Islet of Langerhans (tissue), 1 donor: ENCODE measurements at regions not wholly inside any gene's neighbourhood (a gene's known extent, or its start where the extent isn't known, plus 50 kb on each side); places are given as distances from the start of the nearest gene placed in this dataset.
A peak's percentile ranks its signal among the peaks of the same experiment; 100 is the strongest.

Source experiments
- FAIRE-seq: peaks from one replicate; lab custom pipeline; 2011; peaks lifted over from hg19 to GRCh38; lab: Jason Lieb, UNC

DNA sequence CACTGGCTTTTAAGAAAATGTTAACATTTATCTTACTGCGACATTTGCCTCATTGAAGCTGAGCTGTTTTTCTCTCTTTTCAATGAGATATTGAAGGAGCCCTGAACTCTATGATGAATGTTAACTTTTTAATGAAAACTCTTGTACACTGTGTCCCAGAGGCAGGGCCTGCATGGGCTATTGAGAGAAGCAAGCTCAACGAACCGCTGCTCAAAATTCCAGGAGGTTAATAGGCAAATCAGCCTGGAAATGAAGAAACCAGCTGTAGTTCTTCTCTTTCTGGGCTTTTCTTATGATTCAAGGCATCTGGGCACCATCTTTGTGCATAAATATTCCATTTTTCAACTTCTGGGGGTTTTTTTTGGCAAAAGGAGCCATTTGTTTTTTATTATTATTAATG, 168.4 kb upstream of the NPVF start:
- no peak for FAIRE-seq

DNA sequence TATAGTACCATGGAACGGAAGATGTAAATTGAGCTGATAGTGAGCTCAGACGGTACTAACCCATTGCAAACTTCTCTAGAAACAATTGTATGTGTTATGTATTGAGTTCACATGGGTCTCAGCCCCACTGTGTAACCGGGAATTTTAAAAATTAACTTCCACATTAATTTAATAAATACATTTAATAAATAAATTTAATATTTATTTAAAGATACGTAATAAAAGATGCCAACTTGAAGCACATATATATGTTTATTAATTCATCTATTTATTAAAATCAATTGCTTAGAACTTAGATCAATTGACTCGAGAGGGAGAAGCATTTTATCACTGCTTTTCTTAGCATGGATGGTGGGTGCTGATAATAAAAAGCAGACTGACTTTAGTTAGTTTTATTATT, 170.1 kb upstream of the NPVF start:
- no peak for FAIRE-seq

DNA sequence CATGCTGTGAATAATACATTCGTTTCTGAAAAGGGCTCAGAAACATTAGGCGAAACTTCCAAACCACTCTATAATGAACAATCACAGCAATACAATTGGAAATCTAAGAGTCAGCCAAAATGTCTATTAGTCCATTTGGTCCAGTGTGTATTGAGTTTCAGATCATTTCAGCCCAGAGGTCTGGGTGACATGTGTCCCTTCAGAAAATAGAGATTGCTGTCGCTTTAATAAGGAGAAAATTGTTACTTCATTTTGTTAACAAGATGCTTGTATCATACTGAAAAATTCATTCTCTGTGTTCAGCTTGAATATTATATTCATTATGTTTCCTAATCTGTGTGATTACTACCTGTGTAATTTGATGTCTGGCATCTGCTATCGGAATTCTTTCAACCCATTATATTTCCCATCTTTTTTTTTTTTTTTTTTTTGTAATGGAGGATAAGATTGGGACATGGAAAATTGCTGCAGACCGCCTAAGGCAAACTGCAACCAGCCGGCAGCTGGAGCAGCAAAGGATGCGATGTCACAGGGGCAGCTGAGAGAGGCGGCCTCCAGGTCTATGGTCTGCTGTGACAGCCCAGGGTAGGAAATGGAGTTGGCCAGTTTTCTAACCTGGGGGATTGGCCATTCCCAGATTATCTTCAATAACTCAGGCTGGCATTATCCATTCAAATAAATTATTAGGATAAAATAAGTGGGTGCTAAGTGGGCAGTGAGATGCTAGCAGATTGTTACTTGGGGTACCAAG, 170.9 kb upstream of the NPVF start:
- no peak for FAIRE-seq

DNA sequence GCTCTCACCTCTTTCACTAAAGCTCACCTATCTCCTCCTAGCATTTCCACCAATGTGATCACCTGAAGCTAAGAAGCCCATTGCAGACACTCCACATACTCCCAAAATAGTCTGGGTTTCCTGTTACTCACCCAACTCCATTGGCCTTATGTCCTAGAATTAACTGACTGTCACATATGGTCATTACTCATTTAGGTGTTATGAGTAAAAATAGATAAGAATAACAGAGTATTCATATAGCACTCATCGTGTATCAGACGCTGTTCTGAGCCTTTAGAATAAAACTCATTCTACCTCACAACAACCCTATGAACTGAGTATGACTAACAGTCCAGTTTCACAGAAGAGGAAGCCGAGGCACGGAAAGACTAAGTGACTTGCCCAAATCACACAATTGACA, 174.2 kb upstream of the NPVF start:
- no peak for FAIRE-seq

DNA sequence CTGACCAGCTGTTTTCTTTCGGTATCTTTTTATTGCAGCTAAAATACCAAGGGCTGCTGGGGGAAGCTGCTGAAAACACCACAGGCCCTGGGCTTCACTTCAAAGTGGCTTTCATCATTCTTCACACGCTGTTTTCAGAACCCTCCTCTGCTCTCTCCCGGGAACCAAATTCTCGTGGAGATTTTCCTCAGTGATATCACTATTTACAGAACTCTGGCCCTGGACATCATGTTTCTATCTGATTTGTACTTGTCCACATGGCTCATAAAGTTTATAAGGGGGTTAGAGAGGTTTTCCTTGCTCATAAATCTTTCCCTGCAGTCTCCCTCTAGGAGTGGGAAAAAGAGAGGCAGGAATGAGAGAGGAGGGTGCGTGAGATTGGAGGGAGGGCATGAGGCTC, 177.4 kb upstream of the NPVF start:
- no peak for FAIRE-seq

DNA sequence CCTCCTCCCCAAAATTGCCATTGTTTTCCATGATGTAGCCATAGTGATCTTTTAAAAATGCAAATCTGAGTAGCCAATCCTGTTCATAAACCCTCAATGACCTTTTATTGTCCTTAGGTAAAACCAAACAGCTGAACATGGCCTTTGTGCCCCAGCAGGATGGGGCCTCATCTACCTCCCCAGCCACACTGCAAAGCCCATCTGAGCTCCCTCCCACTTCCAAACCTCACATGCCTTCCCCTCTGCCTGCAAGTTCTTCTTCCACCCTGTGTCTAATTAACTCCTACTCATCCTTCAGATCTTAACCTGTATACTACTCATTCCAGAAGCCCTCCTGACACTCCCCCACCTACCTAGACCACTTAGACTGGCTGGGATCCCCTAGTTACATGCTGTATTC, 178.8 kb upstream of the NPVF start:
- no peak for FAIRE-seq

DNA sequence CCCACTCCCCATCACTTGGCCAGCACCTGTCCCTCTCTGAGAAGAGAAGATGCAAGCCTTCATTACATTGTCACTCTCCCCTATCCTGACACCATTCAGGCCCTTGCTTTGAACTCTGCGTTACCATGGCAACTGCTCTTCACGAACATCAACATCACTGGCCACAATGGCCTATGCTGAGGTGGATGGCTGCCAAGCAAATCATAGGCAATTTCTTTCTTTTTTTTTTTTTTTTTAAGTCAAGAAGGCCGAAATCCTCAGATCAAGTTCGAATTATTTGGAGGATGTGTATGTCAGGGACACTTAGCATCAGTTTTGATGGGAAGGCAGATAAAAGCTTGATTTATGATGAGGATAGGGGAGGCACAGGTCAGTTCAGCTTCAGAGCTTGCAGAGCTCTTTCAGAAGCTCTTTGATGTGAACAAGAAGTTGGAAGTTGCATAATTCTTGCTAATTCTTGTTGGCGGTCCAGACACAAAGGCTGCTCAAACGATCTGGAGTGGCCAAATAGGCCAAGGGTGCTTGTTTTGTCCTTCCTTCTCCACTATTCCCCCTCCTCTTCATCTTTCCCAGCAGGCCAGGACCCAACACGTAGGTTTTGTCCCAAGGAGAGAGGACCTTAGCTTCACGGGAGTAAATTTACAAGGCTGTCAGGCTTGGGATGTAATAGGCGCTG, 179.9 kb upstream of the NPVF start:
- FAIRE-seq, result no peak

DNA sequence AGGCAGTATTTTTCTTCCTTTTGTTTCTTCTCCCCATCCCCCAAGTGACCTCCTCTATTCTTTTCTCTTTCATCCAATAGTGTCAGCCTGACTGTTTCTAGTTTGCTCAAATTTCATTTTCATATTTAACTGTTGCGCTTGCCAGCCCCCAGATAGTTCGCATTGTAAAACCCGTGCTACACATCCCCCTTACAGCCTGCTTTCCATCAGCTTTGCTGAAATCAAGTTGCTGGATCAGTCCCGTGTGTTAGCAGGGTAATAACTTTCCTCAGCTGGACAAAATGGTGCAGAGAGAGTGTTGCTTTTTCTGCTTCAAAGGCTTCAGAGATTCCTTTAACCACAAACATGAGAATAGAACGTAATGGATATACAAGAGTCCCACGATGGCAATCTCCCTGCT, 180.6 kb upstream of the NPVF start:
- FAIRE-seq, result no peak

DNA sequence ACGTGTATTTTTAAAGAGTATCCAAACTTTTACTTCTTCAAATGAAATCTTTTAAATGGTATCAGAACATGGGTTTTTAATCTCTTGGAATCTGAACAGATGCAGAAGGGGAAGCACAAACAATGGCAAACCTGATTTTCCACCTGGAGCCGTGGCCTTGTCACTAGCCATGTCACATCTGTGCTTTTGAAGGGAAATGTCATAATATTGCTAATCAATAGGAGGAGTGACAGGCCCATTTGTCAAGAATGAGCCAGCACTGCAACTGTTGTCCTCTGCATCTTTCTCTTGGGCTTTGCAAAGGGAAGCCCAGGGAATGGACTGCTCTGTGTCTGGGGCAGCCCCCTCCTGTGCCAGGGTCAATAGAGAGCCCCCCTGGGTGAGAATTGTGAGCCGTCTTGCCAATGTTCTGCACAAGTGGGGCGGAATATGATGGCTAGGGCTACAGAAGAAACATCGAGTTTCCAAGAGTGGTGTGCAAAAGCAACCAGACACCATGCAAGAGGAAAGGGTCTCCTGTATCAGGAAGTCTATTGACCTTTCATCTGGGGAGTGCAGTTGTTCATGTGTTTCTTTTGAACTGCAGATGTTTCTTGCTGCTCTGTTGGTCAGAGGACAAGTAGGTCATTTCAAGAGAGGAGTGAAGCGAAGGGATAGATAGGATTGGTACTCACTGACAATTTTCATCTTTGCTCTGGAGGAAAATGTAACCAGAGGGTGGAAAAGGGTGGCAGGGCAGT, 181.8 kb upstream of the NPVF start:
- FAIRE-seq, result no peak

DNA sequence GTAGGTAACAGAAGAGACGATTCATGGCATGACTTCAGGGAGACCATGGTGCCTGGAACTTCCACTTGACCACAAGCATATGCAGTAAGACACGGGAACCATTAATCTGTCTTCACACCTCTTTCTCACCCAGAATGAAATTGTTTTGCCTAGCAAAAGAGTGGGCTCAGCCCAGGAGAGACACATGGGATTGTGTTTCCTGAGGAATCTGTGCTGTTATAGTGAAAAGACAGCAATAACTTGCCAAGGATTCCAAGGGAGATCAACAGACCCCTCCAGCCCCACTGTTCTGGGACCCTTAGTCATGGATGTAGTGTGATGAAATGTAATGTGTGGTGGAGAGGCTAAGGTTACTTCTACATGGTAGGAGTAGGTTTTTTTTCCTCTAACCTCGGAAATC, 192.5 kb upstream of the NPVF start:
- FAIRE-seq, result no peak

DNA sequence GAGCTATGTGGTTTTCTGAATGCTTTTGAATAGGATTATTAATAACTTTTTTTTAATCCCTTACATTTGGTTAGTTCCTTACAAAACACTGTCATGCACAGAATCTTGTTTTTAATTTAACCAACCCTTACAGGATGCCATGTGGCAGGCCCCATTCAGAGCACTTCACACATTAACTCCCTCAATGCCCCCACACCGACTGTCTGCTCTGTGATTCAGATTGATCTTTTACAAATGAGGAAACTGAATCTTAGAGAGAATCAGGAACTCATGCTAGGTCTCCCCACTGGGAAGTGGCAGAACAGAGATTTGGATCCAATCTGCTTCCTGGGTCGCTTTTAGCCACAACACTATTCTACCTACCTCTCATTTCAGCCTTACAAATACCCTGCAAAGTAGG, 195.8 kb upstream of the NPVF start:
- FAIRE-seq, result no peak

DNA sequence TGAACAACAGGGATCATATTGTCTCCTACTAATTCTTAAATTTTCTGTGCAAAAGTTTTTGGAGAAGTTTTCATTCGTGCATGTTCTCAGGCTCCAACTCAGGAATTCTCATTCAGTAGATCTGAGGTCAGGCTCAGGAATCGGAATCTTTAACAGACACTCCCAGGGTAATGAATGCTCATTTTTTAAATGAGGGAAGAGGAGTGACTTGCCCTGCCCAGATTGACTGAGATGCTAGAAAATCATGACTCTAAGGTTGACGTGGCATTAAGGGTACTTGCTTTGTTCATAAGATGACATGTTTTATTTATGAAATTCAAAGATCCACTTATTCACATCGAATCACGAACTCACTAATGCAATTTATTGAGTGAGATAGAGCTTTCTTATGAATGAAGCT, 196.6 kb upstream of the NPVF start:
- FAIRE-seq, result no peak

DNA sequence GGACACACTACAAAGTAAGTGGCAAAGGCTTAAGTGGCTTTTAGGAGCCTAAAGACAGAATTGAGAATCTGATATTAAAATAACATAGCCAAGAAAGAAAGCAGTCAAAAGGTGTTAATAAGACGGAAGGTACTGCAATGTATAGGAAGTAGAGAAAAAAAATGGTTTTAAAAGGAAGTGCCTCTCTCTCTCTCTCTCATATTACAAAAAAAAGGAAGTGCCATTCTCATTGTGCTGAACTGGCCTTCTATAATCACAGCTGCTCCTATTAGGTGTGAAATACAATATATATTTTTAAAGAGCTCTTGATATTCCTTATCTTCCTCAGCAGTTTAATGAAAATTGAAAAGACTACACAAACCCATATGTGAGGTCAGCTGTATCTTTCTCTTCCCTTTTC, 199.4 kb upstream of the NPVF start:
- FAIRE-seq, result no peak

DNA sequence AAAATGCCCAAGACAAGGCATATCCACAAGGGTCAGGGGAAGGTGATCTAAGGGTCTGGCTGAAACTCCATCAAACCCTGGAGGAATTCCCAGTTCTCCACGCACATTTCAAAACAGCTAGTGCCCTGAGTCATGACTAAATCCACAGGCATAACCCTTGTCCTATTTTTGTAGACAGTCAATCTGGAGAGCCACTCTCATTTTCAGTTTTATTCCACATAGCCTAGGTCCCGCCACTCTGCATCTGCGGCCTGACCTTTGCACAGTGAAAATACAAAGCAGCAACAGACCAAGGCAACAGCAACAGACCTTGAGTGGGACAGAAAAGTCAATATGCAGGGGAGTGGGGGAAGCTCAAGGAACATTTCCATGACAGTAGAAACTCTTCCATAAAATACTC, 201.4 kb upstream of the NPVF start:
- no peak for FAIRE-seq

DNA sequence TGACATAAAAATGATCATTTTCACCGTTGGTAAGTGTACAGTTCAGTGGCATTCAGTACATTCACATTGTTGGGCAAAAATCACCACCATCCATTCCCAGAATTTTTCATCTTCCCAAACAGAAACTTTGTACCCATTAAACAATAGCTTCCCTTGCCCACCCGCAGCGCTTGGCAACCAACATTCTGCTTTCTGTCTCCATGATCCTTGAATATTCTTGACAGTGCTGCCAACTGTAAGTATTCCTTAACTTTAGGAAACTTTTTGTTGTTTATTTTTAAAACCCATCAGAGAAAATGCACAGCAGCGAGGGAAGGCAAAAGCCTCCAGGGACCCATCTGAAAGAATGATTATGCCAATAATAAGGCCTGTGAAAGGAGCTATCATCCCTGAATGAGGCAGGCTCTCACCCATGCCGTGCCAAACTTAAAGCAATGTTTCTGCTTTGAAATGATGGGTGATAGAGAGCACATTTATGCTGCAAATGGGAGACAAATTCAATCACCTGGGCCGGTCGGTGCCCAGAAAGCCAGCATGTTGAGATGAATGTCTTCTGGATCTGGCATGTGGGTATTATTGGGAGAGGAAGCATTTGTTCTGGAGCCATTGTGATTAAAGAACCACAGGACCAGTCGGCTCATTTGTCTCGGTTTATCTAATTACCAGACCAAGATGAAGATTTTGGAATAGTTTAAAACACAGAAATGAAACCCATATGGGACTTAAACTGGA, 202.1 kb upstream of the NPVF start:
- FAIRE-seq, result no peak

DNA sequence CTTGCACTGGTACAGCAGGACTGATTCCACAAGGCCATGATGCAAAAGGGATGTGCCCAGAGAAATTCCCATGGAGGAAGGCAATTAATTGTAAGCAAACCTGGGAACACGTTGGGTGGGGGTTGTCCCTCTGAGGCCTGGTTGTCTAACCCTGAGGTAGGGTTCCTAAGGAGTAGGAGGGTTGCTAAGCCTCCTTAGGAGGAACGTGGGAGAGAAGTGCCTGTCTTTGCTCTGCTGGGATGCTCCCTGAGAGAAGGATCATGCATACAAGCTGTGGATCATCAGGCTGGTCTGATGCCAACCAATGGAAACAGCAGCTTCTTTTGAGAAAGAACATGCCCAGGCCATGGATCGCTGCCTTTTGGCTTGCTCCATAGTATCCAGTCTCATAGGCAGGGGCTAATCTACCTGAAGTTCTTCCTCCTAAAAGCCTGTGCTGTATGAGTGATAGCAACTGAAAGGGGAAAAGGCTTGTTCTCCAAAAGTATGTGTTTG, 203.7 kb upstream of the NPVF start:
- FAIRE-seq, result no peak

DNA sequence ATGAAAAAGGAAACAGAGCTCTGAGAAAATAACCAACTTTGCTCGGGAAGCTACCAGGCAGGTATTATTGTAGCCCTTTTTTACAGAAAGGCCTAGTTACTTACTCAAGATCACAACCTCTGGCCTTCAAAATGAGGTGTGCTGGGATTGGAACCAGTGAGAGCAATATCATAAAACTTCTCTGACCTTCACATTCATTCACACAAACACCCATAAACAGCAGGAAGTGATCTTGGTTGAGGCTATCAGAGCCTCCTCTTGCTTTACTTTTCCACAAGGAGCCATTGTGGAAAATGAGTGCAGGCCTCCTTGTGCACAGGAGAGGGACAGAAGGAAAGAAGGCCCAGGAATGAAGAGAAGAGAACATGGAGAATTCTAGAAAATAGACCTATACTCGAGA, 204.5 kb upstream of the NPVF start:
- FAIRE-seq, result no peak

DNA sequence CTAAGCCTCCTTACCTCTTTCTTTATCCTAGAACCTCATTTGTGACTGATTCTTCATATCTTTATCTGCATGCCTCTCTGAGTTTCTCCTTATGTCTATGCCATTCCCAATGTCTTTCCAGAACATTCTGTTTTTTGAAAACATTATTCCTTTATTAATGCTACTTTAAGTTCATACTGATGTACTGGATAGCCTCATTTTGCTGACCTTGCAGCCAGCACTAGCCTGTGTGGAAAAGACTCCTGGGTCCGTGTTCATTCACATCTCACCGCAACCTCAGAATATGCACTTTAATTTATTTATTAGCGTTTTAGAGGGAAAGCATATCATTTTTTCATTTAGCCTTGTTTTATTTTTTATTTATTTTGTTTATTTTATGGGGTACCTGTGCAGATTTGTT, 208.1 kb upstream of the NPVF start:
- FAIRE-seq, result no peak

DNA sequence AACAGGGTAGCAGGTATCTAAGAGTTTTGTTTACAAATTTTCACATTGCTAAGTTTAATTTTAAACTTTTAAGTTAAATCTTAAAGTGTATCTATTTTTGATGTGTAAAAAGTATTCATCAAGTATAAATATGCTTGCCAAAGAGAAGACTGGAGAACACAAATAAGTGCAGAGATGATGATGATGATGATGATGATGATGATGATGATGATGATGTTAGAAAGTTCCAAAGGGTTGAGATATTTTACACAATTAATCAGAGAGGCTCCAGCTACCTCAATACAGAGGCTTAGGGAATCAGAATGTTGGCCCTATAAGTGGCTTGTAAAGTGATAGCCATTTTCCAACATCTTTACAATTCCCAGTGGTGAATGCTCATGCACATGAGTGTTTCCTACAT, 209.0 kb upstream of the NPVF start:
- FAIRE-seq, result no peak

DNA sequence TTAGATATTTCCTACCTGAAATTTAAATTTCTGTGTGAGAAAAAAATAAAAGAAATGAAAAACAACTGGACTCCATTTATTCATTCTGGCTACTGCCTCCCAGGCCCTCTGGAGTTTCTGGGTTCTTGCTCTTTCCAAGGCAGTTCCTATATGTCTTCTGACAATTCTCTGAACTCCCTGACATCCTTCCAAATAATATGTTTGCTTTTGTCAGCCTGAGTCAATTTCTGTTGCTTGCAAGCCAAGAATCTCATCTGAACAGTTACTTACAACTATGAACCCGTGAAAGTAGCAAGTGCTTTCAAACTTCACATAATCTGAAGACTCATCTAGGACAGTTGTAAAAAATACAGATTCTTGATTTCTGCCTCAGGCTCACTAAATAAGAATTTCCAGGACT, 216.7 kb upstream of the NPVF start:
- FAIRE-seq, result no peak

DNA sequence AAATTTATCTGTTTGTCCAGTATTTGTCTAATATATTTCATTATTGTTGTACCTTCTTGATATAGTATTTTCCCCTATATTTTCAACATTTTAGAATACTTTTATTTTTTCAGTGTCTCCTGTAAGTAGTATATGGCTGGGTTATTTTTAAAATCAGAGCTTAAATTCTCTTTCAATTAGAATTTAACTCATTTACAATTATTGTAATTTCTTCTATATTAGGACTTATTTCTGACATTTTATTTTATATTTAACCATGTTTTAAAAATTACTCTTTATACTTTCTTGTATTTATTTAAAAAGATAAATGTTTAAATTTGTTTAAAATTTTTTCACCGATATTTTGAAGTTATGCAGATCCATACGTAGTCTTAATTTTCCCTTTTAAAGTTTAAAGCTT, 220.0 kb upstream of the NPVF start:
- peak; percentile 38 for FAIRE-seq

DNA sequence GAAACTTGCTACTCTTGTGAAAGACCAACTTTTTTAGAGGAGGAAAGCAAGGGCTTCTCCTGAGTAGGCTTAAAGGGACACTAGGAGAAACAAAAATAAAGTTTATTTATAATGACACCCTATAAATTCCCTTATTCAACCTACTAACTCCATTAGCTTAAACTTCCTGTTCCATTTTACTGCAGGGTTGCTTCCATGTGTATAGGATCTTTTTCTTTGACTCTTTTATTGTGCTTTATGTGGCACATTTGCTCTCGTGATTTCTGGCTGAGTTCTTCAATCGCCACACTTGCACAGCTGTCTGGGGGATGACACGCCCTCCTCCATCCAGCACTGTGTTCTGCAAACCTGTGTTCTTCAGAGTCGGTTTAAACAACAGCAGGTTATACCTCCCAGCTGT, 225.7 kb upstream of the NPVF start:
- FAIRE-seq, result no peak

DNA sequence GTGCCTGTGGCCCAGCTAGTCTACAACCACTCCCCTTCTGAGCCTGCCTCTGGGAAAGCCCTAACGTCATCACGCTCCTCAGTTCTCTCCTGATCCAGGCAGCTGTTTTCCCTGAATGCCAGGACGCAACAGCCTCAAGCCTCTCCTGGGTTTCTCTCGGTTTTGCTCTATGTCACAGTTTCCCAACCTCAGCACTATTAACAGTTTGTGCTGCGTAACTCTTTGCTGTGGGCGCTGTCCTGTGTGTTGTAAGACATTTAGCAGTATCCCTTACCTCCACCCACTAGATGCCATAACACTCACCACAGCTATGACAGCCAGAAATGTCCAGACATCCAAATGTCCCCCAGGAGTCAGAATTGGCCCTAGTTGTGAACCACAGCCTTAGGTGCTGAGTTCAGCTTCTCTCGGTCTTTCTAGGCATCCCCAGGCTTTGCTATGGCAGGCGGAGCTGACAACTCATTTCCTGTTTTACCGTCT, 226.3 kb upstream of the NPVF start:
- FAIRE-seq, result no peak
